ENCODE measurements at regions not wholly inside any gene's neighbourhood (a gene's known extent, or its start where the extent isn't known, plus 50 kb on each side); places are given as distances from the start of the nearest gene placed in this dataset.

DNA sequence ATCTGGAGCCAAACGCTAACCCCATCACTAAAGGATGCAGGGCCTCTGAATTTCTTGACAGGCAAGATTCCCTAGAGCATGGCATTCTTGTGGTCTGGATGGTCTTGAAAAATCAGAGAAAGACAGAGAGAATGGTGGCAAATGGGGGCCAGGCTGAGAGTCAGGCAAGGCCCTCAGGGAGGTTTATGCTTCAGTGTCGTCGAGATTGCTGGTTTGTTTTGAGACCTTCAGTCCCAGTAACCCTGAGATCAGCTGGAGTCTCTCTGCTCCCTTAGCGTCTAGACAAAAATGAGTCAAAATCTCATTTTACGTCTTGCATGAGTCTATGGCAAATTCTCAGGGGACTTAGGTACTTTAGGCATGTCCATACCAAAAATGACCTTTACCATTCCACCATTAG, 539.3 kb downstream of the SOX6 start:
- WGBS, 2 donors (ENCODE audit: extremely low coverage in 2 of 2, insufficient read length in 2 of 2, insufficient replicate concordance in 1 of 2): no CpG with 5 or more reads among the region's 5 CpGs
- no peak overlapping the region for H3K18ac ChIP-seq (ENCODE audit: low read length)
- DNase-seq (ENCODE audit: low spot score): no peak

DNA sequence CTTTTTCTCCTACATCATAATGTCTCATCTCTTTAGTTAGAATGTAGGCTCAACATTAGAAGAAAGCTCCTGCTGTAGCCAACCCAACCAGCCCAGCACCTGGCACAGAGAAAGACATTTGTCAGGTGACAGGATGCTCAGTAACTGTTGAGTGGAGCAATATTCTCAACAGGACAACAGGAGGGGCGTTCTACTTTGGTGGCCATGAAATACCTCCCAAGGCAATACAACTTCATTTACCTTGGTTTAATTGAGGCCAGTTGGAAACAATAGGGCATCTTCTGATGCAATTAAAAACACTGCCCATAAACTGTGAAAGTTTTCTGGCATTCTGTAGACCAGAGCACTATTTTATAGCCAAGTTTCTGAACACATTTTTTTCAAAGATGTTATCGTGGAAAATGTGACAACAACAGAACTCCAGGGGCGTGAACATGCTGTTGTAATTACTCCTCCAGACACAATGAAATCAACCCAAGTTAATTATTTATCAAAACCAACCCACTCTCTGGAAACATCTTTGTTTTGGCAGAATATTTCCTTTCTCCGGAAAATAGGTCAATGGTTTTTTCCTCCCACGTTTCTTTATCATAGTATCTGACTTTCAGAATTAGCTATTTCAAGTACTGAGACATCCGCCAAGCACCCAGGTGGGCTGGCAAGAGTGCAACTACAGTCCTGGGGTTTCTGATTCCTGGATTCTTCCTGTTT, 538.1 kb downstream of the SOX6 start:
- Histone ChIP-seq H4K91ac (ENCODE audit: low read depth, low read length, poor library complexity) (no peak overlapping the region), H3K27ac (replicated peaks; ENCODE audit: low read length) (no peak overlapping the region), H2AK5ac (ENCODE audit: low read depth, low read length) (no peak overlapping the region), H3K4me1 (ENCODE audit: control insufficient read depth in 2 of 2, insufficient read depth in 1 of 2, low read depth in 1 of 2, low read length in 2 of 2) (no peaks in the 10 kb centered on the region), H2BK120ac (ENCODE audit: low read depth, low read length) (no peak overlapping the region), H2BK15ac (ENCODE audit: low read length) (no peak overlapping the region), H4K8ac (ENCODE audit: low read depth, low read length) (no peak overlapping the region), H3K23ac (ENCODE audit: low read depth, low read length, poor library complexity) (no peak overlapping the region), H3K4me2 (ENCODE audit: insufficient read depth, low read length, poor library complexity, severe bottlenecking) (no peak overlapping the region), H3K27me3 (ENCODE audit: control insufficient read depth in 3 of 3, insufficient read depth in 3 of 3, low read depth in 1 of 3, low read length in 3 of 3) (peaks cover 0 to 3% (median 0%) of the 10 kb centered on the region in 3 experiments), H3K4ac (ENCODE audit: low read length) (no peak overlapping the region), H3K9me3 (replicated peaks in 1 of 2; ENCODE audit: control insufficient read depth in 2 of 2, insufficient read depth in 1 of 2, low read depth in 1 of 2, low read length in 2 of 2) (no peaks in the 10 kb centered on the region), H2BK12ac (ENCODE audit: low read length) (no peak overlapping the region), H3K18ac (ENCODE audit: low read length) (no peak overlapping the region), H2BK5ac (ENCODE audit: low read length) (no peak overlapping the region), H3K36me3 (replicated peaks in 1 of 2; ENCODE audit: control insufficient read depth in 2 of 2, insufficient read depth in 2 of 2, low read length in 2 of 2) (no peaks in the 10 kb centered on the region), H2AFZ (ENCODE audit: low read length) (no peak overlapping the region), H3K4me3 (ENCODE audit: low read length in 2 of 2) (no peak overlapping the region), H3K14ac (ENCODE audit: low read length) (no peak overlapping the region), H3K9ac (ENCODE audit: low read depth, low read length, poor library complexity) (no peak overlapping the region), H3K79me1 (ENCODE audit: low read depth, low read length) (no peaks in the 10 kb centered on the region)
- WGBS, 2 donors (ENCODE audit: extremely low coverage in 2 of 2, insufficient read length in 2 of 2, insufficient replicate concordance in 1 of 2): no CpG with 5 or more reads among the region's 6 CpGs
- DNase-seq (ENCODE audit: low spot score): no peak

More for the DNA sequence above, 539.3 kb downstream of the SOX6 start:
- no peaks in the 10 kb centered on the region for H3K79me1 ChIP-seq (ENCODE audit: low read depth, low read length)
- H3K27me3 ChIP-seq (ENCODE audit: control insufficient read depth in 3 of 3, insufficient read depth in 3 of 3, low read depth in 1 of 3, low read length in 3 of 3): peaks cover 0 to 3% (median 0%) of the 10 kb centered on the region in 3 experiments
- H4K8ac ChIP-seq (ENCODE audit: low read depth, low read length): no peak overlapping the region
- no peak overlapping the region for H3K4me2 ChIP-seq (ENCODE audit: insufficient read depth, low read length, poor library complexity, severe bottlenecking)
- no peak overlapping the region for H2BK15ac ChIP-seq (ENCODE audit: low read length)
- H3K4me3 ChIP-seq (ENCODE audit: low read length in 2 of 2): no peak overlapping the region
- no peak overlapping the region for H2BK120ac ChIP-seq (ENCODE audit: low read depth, low read length)
- no peak overlapping the region for H4K91ac ChIP-seq (ENCODE audit: low read depth, low read length, poor library complexity)
- H2AK5ac ChIP-seq (ENCODE audit: low read depth, low read length): no peak overlapping the region
- no peak overlapping the region for H3K27ac ChIP-seq (replicated peaks; ENCODE audit: low read length)
- H3K4ac ChIP-seq (ENCODE audit: low read length): no peak overlapping the region
- H3K4me1 ChIP-seq (ENCODE audit: control insufficient read depth in 2 of 2, insufficient read depth in 1 of 2, low read depth in 1 of 2, low read length in 2 of 2): no peaks in the 10 kb centered on the region
- no peaks in the 10 kb centered on the region for H3K36me3 ChIP-seq (replicated peaks in 1 of 2; ENCODE audit: control insufficient read depth in 2 of 2, insufficient read depth in 2 of 2, low read length in 2 of 2)
- no peak overlapping the region for H3K9ac ChIP-seq (ENCODE audit: low read depth, low read length, poor library complexity)
- no peak overlapping the region for H2BK12ac ChIP-seq (ENCODE audit: low read length)
- no peak overlapping the region for H3K23ac ChIP-seq (ENCODE audit: low read depth, low read length, poor library complexity)
- H2AFZ ChIP-seq (ENCODE audit: low read length): no peak overlapping the region
- no peak overlapping the region for H3K14ac ChIP-seq (ENCODE audit: low read length)
- no peak overlapping the region for H2BK5ac ChIP-seq (ENCODE audit: low read length)
- no peaks in the 10 kb centered on the region for H3K9me3 ChIP-seq (replicated peaks in 1 of 2; ENCODE audit: control insufficient read depth in 2 of 2, insufficient read depth in 1 of 2, low read depth in 1 of 2, low read length in 2 of 2)

- H2BK120ac ChIP-seq (ENCODE audit: low read depth, low read length): no peak overlapping the region
- peaks cover 0 to 6% (median 0%) of the 10 kb centered on the region in 3 experiments for H3K27me3 ChIP-seq (ENCODE audit: control insufficient read depth in 3 of 3, insufficient read depth in 3 of 3, low read depth in 1 of 3, low read length in 3 of 3)
- no peak overlapping the region for H3K9ac ChIP-seq (ENCODE audit: low read depth, low read length, poor library complexity)
- no peak overlapping the region for H3K23ac ChIP-seq (ENCODE audit: low read depth, low read length, poor library complexity)
- no peak overlapping the region for H2BK5ac ChIP-seq (ENCODE audit: low read length)
- H3K4me2 ChIP-seq (ENCODE audit: insufficient read depth, low read length, poor library complexity, severe bottlenecking): no peak overlapping the region
- H3K4me3 ChIP-seq (ENCODE audit: low read length in 2 of 2): no peak overlapping the region
- no peaks in the 10 kb centered on the region for H3K36me3 ChIP-seq (replicated peaks in 1 of 2; ENCODE audit: control insufficient read depth in 2 of 2, insufficient read depth in 2 of 2, low read length in 2 of 2)
- no peak overlapping the region for H2AFZ ChIP-seq (ENCODE audit: low read length)
- H3K4ac ChIP-seq (ENCODE audit: low read length): no peak overlapping the region
- H2BK12ac ChIP-seq (ENCODE audit: low read length): no peak overlapping the region
- no peak for DNase-seq (ENCODE audit: low spot score)
- H4K91ac ChIP-seq (ENCODE audit: low read depth, low read length, poor library complexity): no peak overlapping the region
- H2BK15ac ChIP-seq (ENCODE audit: low read length): no peak overlapping the region
- no peak overlapping the region for H3K27ac ChIP-seq (replicated peaks; ENCODE audit: low read length)
- H4K8ac ChIP-seq (ENCODE audit: low read depth, low read length): no peak overlapping the region
- no peaks in the 10 kb centered on the region for H3K79me1 ChIP-seq (ENCODE audit: low read depth, low read length)
- no CpG with 5 or more reads among the region's 8 CpGs for WGBS, 2 donors (ENCODE audit: extremely low coverage in 2 of 2, insufficient read length in 2 of 2, insufficient replicate concordance in 1 of 2)
- no peaks in the 10 kb centered on the region for H3K9me3 ChIP-seq (replicated peaks in 1 of 2; ENCODE audit: control insufficient read depth in 2 of 2, insufficient read depth in 1 of 2, low read depth in 1 of 2, low read length in 2 of 2)
- no peak overlapping the region for H2AK5ac ChIP-seq (ENCODE audit: low read depth, low read length)
- H3K18ac ChIP-seq (ENCODE audit: low read length): no peak overlapping the region
- H3K14ac ChIP-seq (ENCODE audit: low read length): no peak overlapping the region
- no peaks in the 10 kb centered on the region for H3K4me1 ChIP-seq (ENCODE audit: control insufficient read depth in 2 of 2, insufficient read depth in 1 of 2, low read depth in 1 of 2, low read length in 2 of 2)
Measured at GRCh38 chr11:15819679-15820286, 536.6 kb downstream of the SOX6 start.

- Histone ChIP-seq H3K27ac (replicated peaks; ENCODE audit: low read length) (no peak overlapping the region), H2BK5ac (ENCODE audit: low read length) (no peak overlapping the region), H3K18ac (ENCODE audit: low read length) (no peak overlapping the region), H3K27me3 (ENCODE audit: control insufficient read depth in 3 of 3, insufficient read depth in 3 of 3, low read depth in 1 of 3, low read length in 3 of 3) (peaks cover 0 to 8% (median 0%) of the 10 kb centered on the region in 3 experiments), H4K91ac (ENCODE audit: low read depth, low read length, poor library complexity) (no peak overlapping the region), H2AFZ (ENCODE audit: low read length) (no peak overlapping the region), H2AK5ac (ENCODE audit: low read depth, low read length) (no peak overlapping the region), H3K4me2 (ENCODE audit: insufficient read depth, low read length, poor library complexity, severe bottlenecking) (no peak overlapping the region), H3K9me3 (replicated peaks in 1 of 2; ENCODE audit: control insufficient read depth in 2 of 2, insufficient read depth in 1 of 2, low read depth in 1 of 2, low read length in 2 of 2) (no peaks in the 10 kb centered on the region), H3K23ac (ENCODE audit: low read depth, low read length, poor library complexity) (no peak overlapping the region), H3K36me3 (replicated peaks in 1 of 2; ENCODE audit: control insufficient read depth in 2 of 2, insufficient read depth in 2 of 2, low read length in 2 of 2) (no peaks in the 10 kb centered on the region), H3K4ac (ENCODE audit: low read length) (no peak overlapping the region), H3K79me1 (ENCODE audit: low read depth, low read length) (no peaks in the 10 kb centered on the region), H2BK15ac (ENCODE audit: low read length) (no peak overlapping the region), H2BK120ac (ENCODE audit: low read depth, low read length) (no peak overlapping the region), H3K4me1 (ENCODE audit: control insufficient read depth in 2 of 2, insufficient read depth in 1 of 2, low read depth in 1 of 2, low read length in 2 of 2) (peaks cover 0 to 1% of the 10 kb centered on the region in 2 donors), H2BK12ac (ENCODE audit: low read length) (no peak overlapping the region), H4K8ac (ENCODE audit: low read depth, low read length) (no peak overlapping the region), H3K9ac (ENCODE audit: low read depth, low read length, poor library complexity) (no peak overlapping the region), H3K4me3 (ENCODE audit: low read length in 2 of 2) (no peak overlapping the region), H3K14ac (ENCODE audit: low read length) (no peak overlapping the region)
- no peak for DNase-seq (ENCODE audit: low spot score)
Measured at GRCh38 chr11:15821451-15821850, 534.9 kb downstream of the SOX6 start.

Data from neuronal stem cell (in vitro differentiated cells).